NT2/D1 (cell line): ENCODE measurements at regions not wholly inside any gene's neighbourhood (a gene's known extent, or its start where the extent isn't known, plus 50 kb on each side); places are given as distances from the start of the nearest gene placed in this dataset.

Experiments
- SUZ12 ChIP-seq: IDR thresholded peaks from 2 replicates; pipeline ENCODE4 v1.6.1; 2011; ENCODE audit not compliant: insufficient read length, insufficient read depth; ENCODE audit errors: extremely low read depth
- YY1 ChIP-seq: IDR thresholded peaks from 2 replicates; pipeline ENCODE4 v1.6.1; 2011; ENCODE audit not compliant: insufficient read length, insufficient read depth
- ZNF274 ChIP-seq: IDR thresholded peaks from 2 replicates; pipeline ENCODE4 v1.6.1; 2011; ENCODE audit warnings: mild to moderate bottlenecking, low read depth, low read length

- TF ChIP-seq YY1 (no peak), ZNF274 (no peak), SUZ12 (no peak)
These were observed 133.8 kb upstream of the IGFBP3 start for GRCh38 chr7:46054915-46055314.
